Stromal cell of bone marrow (primary cell): ENCODE measurements at regions not wholly inside any gene's neighbourhood (a gene's known extent, or its start where the extent isn't known, plus 50 kb on each side); places are given as distances from the start of the nearest gene placed in this dataset.

ENCODE experiments used
- DNase-seq: peaks from one replicate; pipeline ENCODE4 v3.0.0-alpha.2; 2012; ENCODE audit warnings: low read depth

DNA sequence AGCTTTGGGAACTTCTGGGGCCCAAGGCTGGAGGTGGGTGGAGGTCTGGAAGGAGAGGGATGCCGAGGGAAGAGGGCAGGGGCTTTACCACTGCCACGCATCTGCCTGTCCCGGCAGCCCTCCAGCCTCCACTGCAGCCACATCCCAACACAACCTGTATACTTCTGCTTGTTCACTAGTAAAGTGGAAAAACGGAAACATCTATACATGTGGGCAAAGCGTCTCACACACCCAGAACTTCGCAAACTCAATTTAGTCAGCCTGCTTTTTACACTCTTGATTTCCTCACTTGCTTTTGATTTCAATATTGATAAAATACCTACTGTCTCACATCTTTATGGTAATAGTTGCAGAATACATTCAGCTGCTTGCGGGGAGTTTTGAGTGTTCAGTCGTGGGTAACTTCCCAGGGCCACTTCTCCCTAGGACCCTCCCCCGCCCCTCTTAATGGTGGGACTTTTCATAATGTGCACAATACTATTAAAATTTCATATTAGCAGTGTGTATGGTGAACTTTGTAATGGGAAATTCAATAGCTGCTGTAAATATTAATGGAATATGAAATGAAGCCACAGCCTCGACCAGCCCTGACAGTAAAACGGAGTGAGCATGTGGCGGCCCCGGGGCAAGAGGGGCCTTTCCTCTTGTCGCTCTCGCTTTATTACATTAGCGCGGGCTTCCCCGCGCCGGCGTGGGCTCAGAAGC, 85.2 kb downstream of the NR2F2 start:
- DNase-seq: no peak

GRCh38 chr15:96416218-96416933, 85.9 kb downstream of the NR2F2 start:
- DNase-seq: no peak

DNA sequence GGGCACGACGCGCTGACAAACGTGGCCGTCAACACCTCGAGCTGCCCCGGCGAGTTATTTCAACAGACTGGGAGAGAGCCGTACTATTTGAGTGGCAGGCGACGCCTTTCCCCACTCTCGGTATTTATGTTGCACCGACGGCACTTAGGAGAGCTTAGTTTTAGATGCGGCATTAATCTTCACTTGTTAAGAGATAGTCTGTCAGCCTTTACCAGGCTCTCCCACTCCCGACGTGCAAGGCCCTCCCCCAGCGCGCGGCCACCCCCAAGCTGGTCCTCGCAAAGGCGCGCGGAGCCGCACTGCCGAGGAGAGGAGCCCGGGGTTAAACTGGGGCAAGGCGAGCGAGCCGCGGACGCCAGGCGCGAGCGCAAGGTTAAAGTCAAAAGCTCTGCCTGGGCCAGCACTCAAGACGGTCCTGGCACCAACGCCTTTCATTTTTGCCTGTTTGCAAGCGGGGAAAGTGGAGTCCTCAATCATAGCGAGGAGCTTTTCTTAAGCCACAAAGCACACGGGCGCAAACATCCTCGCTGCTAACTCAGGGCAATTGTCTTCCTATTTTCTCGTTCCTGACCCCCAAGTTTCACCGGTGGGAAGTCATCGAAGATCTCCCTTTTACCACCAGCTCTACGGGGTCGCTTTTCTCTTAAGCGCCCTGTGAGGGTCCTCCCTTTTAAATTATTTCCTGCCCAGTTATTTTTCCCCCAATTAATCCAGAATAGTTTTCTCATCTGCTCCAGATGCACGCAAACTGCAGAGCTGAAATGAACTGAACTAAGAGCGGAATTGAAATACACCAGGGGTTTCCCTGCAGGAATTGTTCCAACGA, 86.6 kb downstream of the NR2F2 start:
- DNase-seq: no peak

DNA sequence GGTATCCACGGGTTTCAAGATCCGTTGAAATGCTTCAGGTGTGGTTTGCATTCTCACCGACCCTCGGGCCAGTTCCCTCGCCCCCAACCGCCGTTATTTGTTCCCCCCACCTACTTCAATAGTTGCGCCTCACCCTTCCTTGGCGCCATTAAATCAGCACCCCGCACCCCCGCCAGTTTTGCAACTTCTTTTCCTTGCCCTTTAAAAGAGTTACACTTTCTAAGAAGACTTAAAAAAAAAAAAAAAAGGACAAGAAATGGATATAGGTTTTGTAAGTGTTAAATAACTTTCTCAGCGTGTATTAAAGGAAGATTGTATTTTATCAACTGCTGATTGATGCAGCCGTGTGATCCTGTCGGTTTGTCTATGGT, 87.2 kb downstream of the NR2F2 start:
- DNase-seq: no peak

GRCh38 chr15:96418146-96418545, 87.6 kb downstream of the NR2F2 start:
- DNase-seq: no peak

- no peak for DNase-seq
Observed at GRCh38 chr15:96421178-96421601, 90.7 kb downstream of the NR2F2 start.

DNA sequence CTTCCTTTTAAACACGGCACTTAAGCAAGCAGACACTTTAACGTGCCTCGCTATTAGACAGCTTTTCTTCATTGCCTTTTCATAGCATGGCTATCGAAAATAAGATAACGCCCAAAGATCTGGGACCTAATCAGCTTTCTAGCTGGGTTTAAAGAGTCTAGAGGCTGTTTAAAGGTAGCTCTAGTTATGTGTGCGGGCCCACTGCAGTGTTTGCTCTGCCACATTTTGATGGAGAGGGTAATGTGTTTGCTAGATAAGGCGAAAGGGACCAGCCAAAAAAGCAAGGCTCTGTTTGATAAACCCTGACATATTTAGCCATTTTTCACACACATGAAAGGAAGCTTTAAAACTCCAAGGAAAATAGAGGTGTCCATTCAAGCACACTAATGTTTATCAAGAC, 91.6 kb downstream of the NR2F2 start:
- DNase-seq: no peak

GRCh38 chr15:96424674-96425073, 94.2 kb downstream of the NR2F2 start:
- no peak for DNase-seq

- DNase-seq: peak; percentile 89
Observed at GRCh38 chr15:96428742-96429141, 98.2 kb downstream of the NR2F2 start.

GRCh38 chr15:96431786-96432185, 101.3 kb downstream of the NR2F2 start:
- no peak for DNase-seq

GRCh38 chr15:96435022-96435421, 104.5 kb downstream of the NR2F2 start:
- DNase-seq: no peak

GRCh38 chr15:96435841-96436240, 105.3 kb downstream of the NR2F2 start:
- no peak for DNase-seq

DNA sequence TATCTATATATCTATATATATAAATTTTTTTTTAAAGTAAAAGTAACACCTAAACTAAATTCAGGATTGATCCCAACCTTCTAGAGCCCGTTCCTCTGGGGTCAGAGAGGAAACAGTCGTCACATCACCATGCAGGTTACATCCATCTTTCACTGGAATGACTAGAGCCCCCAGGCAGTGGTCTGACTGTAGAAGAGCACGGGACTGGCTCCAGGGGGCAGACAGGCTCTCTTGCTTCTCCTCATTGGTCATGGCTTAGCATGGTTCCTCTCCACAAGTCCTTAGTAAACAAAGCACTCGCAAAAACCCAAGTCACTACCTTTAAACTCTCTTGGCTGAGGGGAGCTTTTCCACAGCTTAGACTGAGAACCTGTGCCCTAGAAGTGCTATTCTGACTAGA, 110.5 kb downstream of the NR2F2 start:
- no peak for DNase-seq

DNA sequence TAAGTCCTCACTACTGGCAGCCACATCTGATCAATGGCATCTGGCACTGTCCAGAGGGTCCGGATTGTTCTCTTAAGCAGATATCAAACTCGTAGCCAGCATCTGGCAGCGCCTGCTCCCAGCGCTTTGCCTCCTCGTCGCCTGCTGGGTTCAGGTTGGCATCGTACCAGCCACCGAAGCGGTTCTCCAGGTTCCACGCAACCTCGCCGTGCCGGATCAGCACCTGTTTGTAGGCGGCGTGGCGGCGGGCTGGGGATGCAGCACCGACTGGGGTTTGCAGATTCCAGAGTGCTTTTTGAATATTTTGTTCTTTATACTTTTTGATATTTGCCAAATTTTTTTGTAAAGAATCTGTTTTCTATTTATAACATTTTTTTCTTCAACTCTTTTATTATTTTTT, 111.6 kb downstream of the NR2F2 start:
- no peak for DNase-seq

DNA sequence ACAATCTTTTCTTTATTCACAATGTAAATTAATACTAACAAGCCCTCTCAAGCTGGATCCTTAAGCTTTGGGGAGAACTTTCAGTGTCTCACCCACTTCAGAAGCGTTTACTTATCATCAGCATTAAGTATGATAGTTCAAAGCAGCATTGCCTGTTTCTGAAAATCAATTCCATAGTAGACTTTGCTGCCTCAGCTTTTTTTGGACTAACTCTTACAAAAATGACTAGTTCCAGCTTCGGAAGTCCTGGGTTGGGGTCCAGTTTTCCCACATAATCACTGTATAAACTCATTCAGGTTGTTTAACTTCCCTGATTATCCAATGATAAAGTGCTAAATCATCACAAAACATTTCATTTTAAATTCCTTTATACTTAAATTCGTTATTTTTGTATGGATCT, 114.4 kb downstream of the NR2F2 start:
- no peak for DNase-seq

DNA sequence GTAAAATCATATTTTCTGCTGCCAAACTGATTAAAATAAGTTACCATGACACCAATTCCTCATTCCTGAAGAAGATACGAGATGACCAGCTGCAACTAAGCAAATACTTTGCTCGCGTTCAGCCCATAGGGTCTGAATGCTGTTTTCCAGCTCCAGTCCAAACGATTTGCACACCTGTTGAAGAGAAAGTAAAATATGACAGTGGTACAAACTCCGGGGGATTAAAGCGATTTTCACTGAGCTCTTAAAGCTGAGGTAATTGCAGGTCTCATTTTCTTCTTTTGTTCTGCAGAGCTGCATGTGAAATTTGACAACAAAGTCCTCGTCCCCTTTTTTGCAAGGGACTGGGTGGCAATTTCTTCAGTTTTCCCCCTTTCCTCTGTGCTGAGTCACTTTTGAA, 118.4 kb downstream of the NR2F2 start:
- no peak for DNase-seq

DNA sequence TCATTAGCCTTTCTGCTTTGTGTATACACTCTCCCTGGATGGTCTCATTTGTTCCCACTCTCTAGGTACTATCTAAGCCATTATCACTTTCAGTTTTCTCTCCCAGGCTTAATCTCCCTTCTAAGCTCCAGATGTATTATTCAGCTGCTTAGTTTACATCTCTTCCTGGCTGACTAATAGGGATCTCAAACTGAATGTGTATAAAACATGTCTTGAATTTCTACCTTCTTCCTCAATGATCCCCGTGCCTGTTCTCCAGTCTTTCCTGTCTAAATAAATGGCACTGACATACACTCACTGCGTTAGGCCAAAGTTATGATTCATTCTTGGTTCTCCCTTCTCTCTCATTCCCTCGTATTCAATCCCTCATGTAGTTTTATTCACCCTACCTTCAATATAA, 127.3 kb downstream of the NR2F2 start:
- DNase-seq: no peak

GRCh38 chr15:96460106-96460505, 129.6 kb downstream of the NR2F2 start:
- no peak for DNase-seq

DNA sequence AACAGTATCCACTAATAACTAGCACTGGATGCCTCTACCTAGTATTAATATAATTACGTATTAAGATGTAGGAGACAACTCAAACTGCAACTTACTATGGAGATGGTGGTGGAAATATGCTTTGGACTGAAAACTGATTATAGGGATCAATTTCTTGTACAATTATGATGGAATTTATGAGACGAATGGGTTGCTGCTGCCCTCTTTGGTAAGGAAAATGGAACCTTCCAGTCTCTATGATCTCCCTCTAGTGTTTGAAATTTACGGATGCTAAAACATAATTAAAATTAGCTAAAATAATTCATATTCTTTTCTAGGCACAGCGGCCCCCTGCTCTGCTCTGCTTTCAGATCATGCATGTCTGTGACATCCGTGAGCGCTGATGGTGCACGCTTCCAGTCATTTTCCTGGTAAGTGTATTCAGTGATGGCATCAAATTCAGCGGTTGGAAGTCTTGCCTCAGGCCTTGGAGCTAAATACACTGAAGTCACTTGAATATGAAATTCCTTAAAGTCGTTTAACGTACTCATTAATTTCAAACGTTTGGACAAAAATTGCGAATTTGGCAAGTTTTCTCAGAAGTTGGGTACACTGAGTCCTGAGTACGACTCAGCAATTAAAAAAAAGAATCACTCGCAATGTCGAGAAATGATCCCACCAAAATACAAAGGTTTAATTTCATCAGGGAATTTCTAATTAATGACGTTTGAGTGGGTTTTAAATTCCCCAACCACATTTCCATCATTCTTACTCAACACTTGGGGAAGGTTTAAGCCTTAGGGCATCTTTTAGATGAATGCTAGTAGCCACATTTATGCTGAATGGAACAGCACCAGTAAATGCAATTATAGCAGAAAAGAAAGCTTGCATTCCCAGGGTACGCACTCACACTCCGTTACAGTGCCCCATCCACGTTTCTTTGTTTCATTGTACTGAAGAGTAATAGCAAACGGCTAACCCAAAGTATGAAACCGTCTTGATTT, 132.6 kb downstream of the NR2F2 start:
- DNase-seq: peak; percentile 5

DNA sequence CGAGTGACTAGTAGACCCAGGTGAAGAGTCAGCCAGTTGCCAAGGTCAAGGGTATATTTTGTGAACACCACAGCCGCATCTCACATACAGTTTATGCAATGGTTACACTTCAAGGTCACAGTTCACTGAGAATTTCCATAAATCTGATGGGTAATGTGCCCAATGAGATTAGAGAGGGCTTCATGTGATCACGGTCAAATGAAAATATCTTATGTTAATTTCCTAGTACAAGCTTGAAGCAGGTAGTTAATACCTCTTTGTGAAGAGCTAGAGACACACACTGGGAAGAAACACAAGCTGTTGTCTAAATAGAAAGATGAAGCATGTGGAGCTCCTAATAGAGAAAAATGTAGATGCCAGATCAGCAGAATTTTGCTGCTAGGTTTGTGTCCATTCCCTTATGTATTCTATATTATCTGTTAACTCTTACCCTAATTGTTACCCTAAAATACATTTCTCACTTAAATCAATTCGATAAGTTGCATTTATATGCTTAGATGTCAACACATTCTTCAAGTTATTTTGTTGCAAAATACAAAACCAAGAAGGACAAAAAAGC, 136.0 kb downstream of the NR2F2 start:
- DNase-seq: no peak

DNA sequence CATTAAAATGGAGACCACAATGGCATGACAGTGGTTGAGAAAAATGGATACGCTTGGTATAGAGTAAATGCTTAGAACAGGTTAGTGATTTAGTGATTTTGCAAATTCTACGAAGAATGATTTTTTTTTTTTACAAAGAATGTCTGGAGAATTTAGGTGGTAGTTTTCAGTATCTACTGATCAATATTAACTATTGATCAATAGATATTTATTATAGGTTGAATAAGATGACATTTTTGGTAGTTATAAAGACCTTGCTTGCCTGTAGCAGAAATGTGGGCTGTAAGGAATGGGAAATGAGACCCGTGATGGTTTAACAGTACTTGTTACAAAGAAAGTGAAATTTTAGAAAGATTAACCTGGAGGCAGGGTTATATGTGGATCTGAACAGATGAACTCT, 137.5 kb downstream of the NR2F2 start:
- DNase-seq: no peak
